ENCODE measurements at regions not wholly inside any gene's neighbourhood (a gene's known extent, or its start where the extent isn't known, plus 50 kb on each side); places are given as distances from the start of the nearest gene placed in this dataset.

- no peaks in the 10 kb centered on the region for H3K36me3 ChIP-seq
- 81% methylated on average over 1 of the region's 1 CpG for WGBS
- no peak overlapping the region for H3K27ac ChIP-seq
- intact Hi-C loops (cut with DNase I), result no loop called here
- no peaks in the 10 kb centered on the region for H3K27me3 ChIP-seq (replicated peaks; ENCODE audit: insufficient read depth)
- no peaks in the 10 kb centered on the region for H3K9me3 ChIP-seq
- TF ChIP-seq POLR2AphosphoS5 (IDR thresholded peaks at IDR 0.05) (no peak), POLR2A (IDR thresholded peaks at IDR 0.05) (no peak)
- TF ChIP-seq, protein P1, sequence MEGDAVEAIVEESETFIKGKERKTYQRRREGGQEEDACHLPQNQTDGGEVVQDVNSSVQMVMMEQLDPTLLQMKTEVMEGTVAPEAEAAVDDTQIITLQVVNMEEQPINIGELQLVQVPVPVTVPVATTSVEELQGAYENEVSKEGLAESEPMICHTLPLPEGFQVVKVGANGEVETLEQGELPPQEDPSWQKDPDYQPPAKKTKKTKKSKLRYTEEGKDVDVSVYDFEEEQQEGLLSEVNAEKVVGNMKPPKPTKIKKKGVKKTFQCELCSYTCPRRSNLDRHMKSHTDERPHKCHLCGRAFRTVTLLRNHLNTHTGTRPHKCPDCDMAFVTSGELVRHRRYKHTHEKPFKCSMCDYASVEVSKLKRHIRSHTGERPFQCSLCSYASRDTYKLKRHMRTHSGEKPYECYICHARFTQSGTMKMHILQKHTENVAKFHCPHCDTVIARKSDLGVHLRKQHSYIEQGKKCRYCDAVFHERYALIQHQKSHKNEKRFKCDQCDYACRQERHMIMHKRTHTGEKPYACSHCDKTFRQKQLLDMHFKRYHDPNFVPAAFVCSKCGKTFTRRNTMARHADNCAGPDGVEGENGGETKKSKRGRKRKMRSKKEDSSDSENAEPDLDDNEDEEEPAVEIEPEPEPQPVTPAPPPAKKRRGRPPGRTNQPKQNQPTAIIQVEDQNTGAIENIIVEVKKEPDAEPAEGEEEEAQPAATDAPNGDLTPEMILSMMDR (IDR thresholded peaks at IDR 0.05), result no peak
- no peaks in the 10 kb centered on the region for H3K4me1 ChIP-seq (replicated peaks)
- DNase-seq (ENCODE audit: low spot score), result no peak
- H3K4me3 ChIP-seq, result no peak overlapping the region
Observed at GRCh38 chr4:157929486-157929885, 243.3 kb downstream of the GASK1B start.

DNA sequence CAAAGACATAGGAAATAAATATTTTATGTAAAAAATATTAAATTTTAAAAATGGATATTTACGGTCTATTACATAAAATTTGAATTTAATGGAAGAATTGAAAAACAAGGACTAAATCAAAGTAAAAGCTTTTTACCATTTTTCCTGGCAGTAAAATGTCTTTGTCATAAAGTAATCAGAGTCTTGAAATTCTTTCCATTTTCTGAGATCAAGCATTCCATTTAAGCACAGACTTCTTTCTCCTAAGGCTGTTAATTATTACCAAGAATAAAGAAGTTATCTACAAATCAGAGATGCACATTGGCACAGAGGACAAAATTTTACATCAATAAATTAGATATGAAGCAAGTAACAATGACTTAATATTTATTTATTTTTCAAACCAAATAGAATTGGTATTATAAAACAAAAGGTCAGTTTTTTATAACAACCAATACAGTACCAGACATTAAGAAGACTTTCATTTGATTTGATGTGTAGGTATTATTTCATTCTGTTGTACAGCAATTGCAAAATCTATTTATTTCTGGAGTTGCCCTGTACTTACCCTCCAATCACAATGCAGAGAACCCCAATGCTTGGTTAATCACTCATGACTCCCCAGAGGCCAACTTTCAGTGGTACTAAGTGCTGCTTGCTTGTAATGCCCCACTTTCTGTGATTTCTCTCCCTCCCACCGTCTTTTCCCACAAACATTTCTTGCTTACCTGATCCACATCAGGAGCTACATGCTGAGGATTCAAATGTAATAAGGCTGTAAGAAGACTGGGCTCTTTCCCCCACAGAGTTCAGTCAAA, 254.6 kb downstream of the GASK1B start:
- H3K4me3 ChIP-seq, result no peak overlapping the region
- WGBS, result 52% methylated on average over 2 of the region's 2 CpGs
- no peaks in the 10 kb centered on the region for H3K27me3 ChIP-seq (replicated peaks; ENCODE audit: insufficient read depth)
- no peak overlapping the region for H3K27ac ChIP-seq
- TF ChIP-seq POLR2AphosphoS5 (IDR thresholded peaks at IDR 0.05) (no peak), POLR2A (IDR thresholded peaks at IDR 0.05) (no peak)
- TF ChIP-seq, protein P1 (IDR thresholded peaks at IDR 0.05), result no peak
- no peaks in the 10 kb centered on the region for H3K9me3 ChIP-seq
- no peaks in the 10 kb centered on the region for H3K36me3 ChIP-seq
- intact Hi-C loops (cut with DNase I), result no loop called here
- DNase-seq (ENCODE audit: low spot score), result no peak
- H3K4me1 ChIP-seq (replicated peaks), result no peaks in the 10 kb centered on the region

DNA sequence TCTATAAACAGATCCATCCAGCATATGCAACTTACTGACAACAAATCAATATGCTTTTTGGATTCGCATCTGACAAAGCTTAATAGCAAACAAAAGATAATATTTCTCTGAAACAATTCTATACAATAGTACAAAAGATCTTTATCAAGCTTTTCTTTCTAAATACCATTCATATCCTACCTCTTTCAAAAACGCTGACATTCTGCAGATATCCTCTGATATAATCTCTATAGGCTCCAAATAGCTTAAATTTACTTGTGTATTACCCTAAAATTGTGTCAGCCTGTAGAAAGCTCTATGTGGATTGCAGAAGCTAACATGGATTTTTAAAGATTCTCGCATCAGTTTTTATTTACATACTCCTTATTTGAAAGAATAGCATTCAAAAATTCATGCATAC, 260.6 kb downstream of the GASK1B start:
- TF ChIP-seq POLR2A (IDR thresholded peaks at IDR 0.05) (no peak), POLR2AphosphoS5 (IDR thresholded peaks at IDR 0.05) (no peak)
- TF ChIP-seq, protein P1 (IDR thresholded peaks at IDR 0.05), result no peak
- 60% methylated on average over 3 of the region's 3 CpGs for WGBS
- Histone ChIP-seq H3K9me3 (no peaks in the 10 kb centered on the region), H3K4me3 (no peak overlapping the region), H3K36me3 (no peaks in the 10 kb centered on the region), H3K4me1 (replicated peaks) (no peaks in the 10 kb centered on the region), H3K27me3 (replicated peaks; ENCODE audit: insufficient read depth) (no peaks in the 10 kb centered on the region), H3K27ac (no peak overlapping the region)
- intact Hi-C loops (cut with DNase I), result no loop called here
- DNase-seq (ENCODE audit: low spot score), result no peak

DNA sequence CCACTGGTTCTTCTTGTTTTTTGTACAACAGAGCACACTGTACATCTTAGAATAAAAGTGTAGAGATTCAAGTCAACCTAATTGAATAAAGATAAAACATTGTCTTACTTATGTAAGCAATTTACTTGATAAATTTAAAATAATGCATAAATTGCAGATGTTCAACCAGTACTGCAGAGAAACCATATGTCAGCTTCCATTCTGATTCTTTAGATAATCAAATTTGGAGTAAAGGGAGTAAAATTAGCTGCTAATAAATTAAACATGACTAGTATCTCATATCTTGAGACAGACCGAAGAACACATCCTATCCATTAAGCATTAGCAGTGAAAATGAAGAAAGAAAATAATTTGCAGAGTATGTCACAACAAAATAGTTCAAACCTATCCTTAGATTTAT, 261.2 kb downstream of the GASK1B start:
- no peaks in the 10 kb centered on the region for H3K4me1 ChIP-seq (replicated peaks)
- TF ChIP-seq, protein P1 (IDR thresholded peaks at IDR 0.05), result no peak
- TF ChIP-seq POLR2AphosphoS5 (IDR thresholded peaks at IDR 0.05), result no peak
- no peak for TF ChIP-seq POLR2A (IDR thresholded peaks at IDR 0.05)
- H3K4me3 ChIP-seq, result no peak overlapping the region
- 92% methylated on average over 1 of the region's 1 CpG for WGBS
- DNase-seq (ENCODE audit: low spot score), result no peak
- no peaks in the 10 kb centered on the region for H3K27me3 ChIP-seq (replicated peaks; ENCODE audit: insufficient read depth)
- H3K9me3 ChIP-seq, result no peaks in the 10 kb centered on the region
- H3K36me3 ChIP-seq, result no peaks in the 10 kb centered on the region
- intact Hi-C loops (cut with DNase I), result no loop called here
- no peak overlapping the region for H3K27ac ChIP-seq

GRCh38 chr4:157908691-157909090, 264.1 kb downstream of the GASK1B start:
- H3K27me3 ChIP-seq (replicated peaks; ENCODE audit: insufficient read depth), result no peaks in the 10 kb centered on the region
- 97% methylated on average over 2 of the region's 2 CpGs for WGBS

More at GRCh38 chr4:157908691-157909090, 264.1 kb downstream of the GASK1B start:
- no peak overlapping the region for H3K27ac ChIP-seq
- H3K36me3 ChIP-seq, result no peaks in the 10 kb centered on the region
- no peak for DNase-seq (ENCODE audit: low spot score)
- no peak overlapping the region for H3K4me3 ChIP-seq
- H3K9me3 ChIP-seq, result no peaks in the 10 kb centered on the region
- intact Hi-C loops (cut with DNase I), result no loop called here
- no peaks in the 10 kb centered on the region for H3K4me1 ChIP-seq (replicated peaks)
- no peak for TF ChIP-seq POLR2AphosphoS5 (IDR thresholded peaks at IDR 0.05)
- TF ChIP-seq, protein P1 (IDR thresholded peaks at IDR 0.05), result no peak
- TF ChIP-seq POLR2A (IDR thresholded peaks at IDR 0.05), result no peak

Measured in prostate gland (tissue), 2 donors.